Right atrium auricular region (tissue), 2 donors: ENCODE measurements at regions not wholly inside any gene's neighbourhood (a gene's known extent, or its start where the extent isn't known, plus 50 kb on each side); places are given as distances from the start of the nearest gene placed in this dataset.
"Not testable (repeated sequence)": the region's sequence is repeated elsewhere in the genome, so short reads cannot be mapped to it uniquely, and the experiment has no call there.

Source experiments
- DNase-seq: peaks from one replicate; pipeline ENCODE4 v3.0.0-alpha.2; 2019; ENCODE audit warnings: low spot score
- H3K27ac ChIP-seq, 2 donors: fragments of 200-600 bp; sonication (generic); 1 replicate in 1 of 2; 2 replicates in 1 of 2; pipeline ENCODE4 v1.5.1; 2016 to 2019
- H3K27me3 ChIP-seq, 2 donors: fragments of 200-600 bp; sonication (generic); one replicate each; pipeline versions ENCODE4 v1.5.1 to v1.6.0; 2017 to 2019
- H3K36me3 ChIP-seq: fragments of 200-600 bp; sonication (generic); one replicate; pipeline ENCODE4 v1.5.1; 2016
- H3K4me1 ChIP-seq, 2 donors: fragments of 200-600 bp; sonication (generic); one replicate each; pipeline versions ENCODE4 v1.5.1 to v1.6.0; 2017 to 2019
- H3K4me3 ChIP-seq, 2 donors: fragments of 200-600 bp; sonication (generic); 1 replicate in 1 of 2; 2 replicates in 1 of 2; pipeline ENCODE4 v1.5.1; 2017 to 2019; ENCODE audit warnings: mild to moderate bottlenecking in 1 of 2, moderate library complexity in 1 of 2
- H3K9me3 ChIP-seq, 2 donors: fragments of 200-600 bp; sonication (generic); one replicate each; pipeline ENCODE4 v1.5.1; 2019
- TF ChIP-seq, protein P1 (sequence below), 2 donors: fragments of 200-600 bp; sonication (generic); IDR thresholded peaks; one replicate each; pipeline ENCODE4 v1.5.1; 2019; ENCODE audit warnings: antibody characterized with exemption in 2 of 2

DNA sequence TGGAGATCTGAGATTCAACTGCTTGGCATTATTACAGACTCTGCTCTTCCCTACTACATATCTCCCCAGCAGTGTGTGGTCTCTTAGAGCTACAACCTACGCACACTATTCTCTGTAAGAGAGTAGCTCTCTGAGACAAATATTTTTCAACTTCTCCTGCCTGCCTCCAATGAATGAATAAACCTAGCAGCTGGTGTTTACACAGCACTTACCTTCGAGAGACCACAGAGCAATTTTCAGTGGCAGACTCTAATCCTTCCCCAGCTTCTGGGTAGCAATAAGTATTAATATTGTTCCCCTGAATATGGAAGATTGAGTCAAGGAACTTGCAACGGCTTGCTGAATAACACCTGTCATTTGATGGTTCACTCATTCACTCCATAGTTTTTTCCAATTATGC is 350.9 kb upstream of the SPAG17 start:
- TF ChIP-seq, protein P1, sequence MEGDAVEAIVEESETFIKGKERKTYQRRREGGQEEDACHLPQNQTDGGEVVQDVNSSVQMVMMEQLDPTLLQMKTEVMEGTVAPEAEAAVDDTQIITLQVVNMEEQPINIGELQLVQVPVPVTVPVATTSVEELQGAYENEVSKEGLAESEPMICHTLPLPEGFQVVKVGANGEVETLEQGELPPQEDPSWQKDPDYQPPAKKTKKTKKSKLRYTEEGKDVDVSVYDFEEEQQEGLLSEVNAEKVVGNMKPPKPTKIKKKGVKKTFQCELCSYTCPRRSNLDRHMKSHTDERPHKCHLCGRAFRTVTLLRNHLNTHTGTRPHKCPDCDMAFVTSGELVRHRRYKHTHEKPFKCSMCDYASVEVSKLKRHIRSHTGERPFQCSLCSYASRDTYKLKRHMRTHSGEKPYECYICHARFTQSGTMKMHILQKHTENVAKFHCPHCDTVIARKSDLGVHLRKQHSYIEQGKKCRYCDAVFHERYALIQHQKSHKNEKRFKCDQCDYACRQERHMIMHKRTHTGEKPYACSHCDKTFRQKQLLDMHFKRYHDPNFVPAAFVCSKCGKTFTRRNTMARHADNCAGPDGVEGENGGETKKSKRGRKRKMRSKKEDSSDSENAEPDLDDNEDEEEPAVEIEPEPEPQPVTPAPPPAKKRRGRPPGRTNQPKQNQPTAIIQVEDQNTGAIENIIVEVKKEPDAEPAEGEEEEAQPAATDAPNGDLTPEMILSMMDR (IDR thresholded peaks at IDR 0.05): no peak

DNA sequence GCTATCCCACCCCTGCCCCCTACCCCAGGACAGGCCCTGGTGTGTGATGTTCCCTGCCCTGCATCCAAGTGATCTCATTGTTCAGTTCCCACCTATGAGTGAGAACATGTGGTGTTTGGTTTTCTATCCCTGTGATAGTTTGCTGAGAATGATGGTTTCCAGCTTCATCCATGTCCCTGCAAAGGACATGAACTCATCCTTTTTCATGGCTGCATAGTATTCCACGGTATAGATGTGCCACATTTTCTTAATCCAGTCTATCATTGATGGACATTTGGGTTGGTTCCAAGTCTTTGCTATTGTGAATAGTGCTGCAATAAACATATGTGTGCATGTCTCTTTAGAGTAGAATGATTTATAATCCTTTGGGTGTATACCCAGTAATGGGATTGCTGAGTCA is 326.9 kb upstream of the SPAG17 start:
- not testable (repeated sequence) for H3K36me3 ChIP-seq, DNase-seq, H3K9me3 ChIP-seq, H3K4me3 ChIP-seq, H3K4me1 ChIP-seq, H3K27ac ChIP-seq, H3K27me3 ChIP-seq

More for the DNA sequence above, 350.9 kb upstream of the SPAG17 start:
- no peaks in the 10 kb centered on the region for H3K36me3 ChIP-seq
- no peaks in the 10 kb centered on the region for H3K27me3 ChIP-seq
- H3K27ac ChIP-seq: no peak overlapping the region
- no peak for DNase-seq
- no peak overlapping the region for H3K4me3 ChIP-seq
- no peaks in the 10 kb centered on the region for H3K9me3 ChIP-seq
- no peaks in the 10 kb centered on the region for H3K4me1 ChIP-seq

DNA sequence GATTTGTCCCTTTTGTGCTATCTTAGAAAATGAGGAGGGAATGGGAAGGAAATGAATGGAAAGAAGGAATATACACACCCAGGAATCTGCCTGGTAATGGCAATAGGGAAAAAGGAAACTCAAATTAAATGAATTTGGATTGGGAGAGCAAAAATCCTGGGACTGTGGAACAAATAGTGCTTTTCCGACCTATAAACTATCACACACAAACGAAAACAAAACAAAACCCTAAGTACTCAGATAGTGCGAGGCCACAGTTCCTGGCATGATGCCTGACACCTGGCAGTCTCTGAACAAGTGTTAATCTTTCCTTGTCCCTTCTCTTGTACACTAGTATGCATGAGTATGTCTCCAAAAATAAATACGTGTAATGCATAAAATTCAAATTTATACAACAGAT is 319.8 kb upstream of the SPAG17 start:
- Histone ChIP-seq H3K36me3 (no peaks in the 10 kb centered on the region), H3K27ac (no peak overlapping the region), H3K27me3 (no peaks in the 10 kb centered on the region), H3K9me3 (no peaks in the 10 kb centered on the region), H3K4me3 (no peak overlapping the region), H3K4me1 (peaks cover 0 to 10% of the 10 kb centered on the region in 2 donors)
- DNase-seq: no peak
- TF ChIP-seq, protein P1 (IDR thresholded peaks at IDR 0.05): no peak

DNA sequence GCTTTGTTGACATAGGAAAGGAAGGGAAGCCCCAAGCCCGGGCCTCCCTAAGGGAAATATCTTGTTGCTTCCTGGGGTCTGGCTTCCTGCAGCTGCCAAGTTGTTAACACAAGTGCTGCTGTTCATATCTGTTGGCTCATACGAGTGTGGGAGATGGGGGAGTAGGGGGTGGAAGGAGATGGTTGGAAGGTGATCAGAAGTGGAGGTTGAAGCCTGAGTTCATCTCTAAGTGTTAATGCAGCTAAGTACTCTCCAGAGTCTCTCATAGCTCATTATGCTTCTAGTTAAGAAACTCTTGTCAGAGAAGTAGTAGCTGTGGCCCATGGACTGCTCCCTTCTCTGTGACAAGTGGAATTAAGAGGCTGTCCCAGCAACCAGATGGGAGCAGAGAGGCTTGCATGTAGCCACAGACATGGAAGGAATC is 319.2 kb upstream of the SPAG17 start:
- DNase-seq: no peak
- H3K36me3 ChIP-seq: no peaks in the 10 kb centered on the region
- no peak overlapping the region for H3K4me3 ChIP-seq
- TF ChIP-seq, protein P1 (IDR thresholded peaks at IDR 0.05): no peak
- no peaks in the 10 kb centered on the region for H3K9me3 ChIP-seq
- peaks cover 0 to 10% of the 10 kb centered on the region in 2 donors for H3K4me1 ChIP-seq
- no peaks in the 10 kb centered on the region for H3K27me3 ChIP-seq
- no peak overlapping the region for H3K27ac ChIP-seq

DNA sequence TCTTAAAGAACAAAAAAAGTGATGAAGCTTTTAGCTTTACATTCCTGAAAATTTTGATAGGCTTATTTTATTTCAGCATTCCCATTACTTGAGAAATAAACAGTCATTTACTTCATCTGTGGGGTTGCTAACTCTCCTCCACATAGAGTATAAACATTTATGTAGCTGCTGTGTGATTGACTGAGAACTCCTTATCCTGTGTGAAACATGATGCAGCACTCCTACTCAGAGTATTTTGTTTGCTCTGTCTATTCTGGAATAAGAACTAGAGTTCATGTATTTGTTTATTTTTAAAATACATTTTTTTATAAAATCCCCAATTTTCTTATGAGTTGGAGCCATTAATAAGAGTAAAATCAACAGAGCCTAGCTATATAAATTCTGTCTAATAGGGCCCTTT is 318.7 kb upstream of the SPAG17 start:
- Histone ChIP-seq H3K9me3 (no peaks in the 10 kb centered on the region), H3K36me3 (no peaks in the 10 kb centered on the region), H3K27me3 (no peaks in the 10 kb centered on the region), H3K27ac (no peak overlapping the region), H3K4me3 (no peak overlapping the region), H3K4me1 (peaks cover 0 to 10% of the 10 kb centered on the region in 2 donors)
- DNase-seq: no peak
- TF ChIP-seq, protein P1 (IDR thresholded peaks at IDR 0.05): no peak

DNA sequence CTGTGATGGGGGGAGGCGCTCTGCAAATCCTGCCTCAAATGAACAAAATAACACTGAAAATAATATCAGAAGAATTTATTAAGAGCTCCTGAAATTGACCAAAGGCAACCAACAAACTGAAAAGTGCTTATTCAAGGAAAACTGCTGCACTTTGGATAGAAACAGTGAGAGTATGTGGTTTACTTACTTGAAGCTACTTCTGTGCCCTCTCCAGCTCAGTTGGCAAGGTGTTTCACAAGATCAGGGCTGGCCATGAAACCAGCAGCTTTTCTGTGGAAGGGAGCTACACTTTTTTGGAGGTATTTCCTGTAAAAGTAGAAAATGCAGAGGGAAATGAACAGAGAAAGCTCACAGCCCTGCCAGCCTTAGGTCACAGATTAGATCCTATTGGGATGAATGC is 310.0 kb upstream of the SPAG17 start:
- H3K4me3 ChIP-seq: no peak overlapping the region

More for the DNA sequence above, 310.0 kb upstream of the SPAG17 start:
- Histone ChIP-seq H3K36me3 (no peaks in the 10 kb centered on the region), H3K27me3 (no peaks in the 10 kb centered on the region), H3K9me3 (no peaks in the 10 kb centered on the region), H3K27ac (no peak overlapping the region), H3K4me1 (no peaks in the 10 kb centered on the region)
- DNase-seq: no peak
- TF ChIP-seq, protein P1 (IDR thresholded peaks at IDR 0.05): no peak
